ENCODE measurements at regions not wholly inside any gene's neighbourhood (a gene's known extent, or its start where the extent isn't known, plus 50 kb on each side); places are given as distances from the start of the nearest gene placed in this dataset.

- POLR2A ChIA-PET, result no interaction called here
- no peak for DNase-seq (ENCODE audit: low read depth)
- Histone ChIP-seq H3K36me3 (ENCODE audit: control insufficient read depth, insufficient read depth, low read length) (no peaks in the 10 kb centered on the region), H3K4me3 (ENCODE audit: low read depth, low read length) (no peak overlapping the region), H3K27me3 (ENCODE audit: control insufficient read depth, insufficient read depth, low read length) (no peaks in the 10 kb centered on the region)
- CTCF ChIA-PET, result no interaction called here
- TF ChIP-seq CTCF (IDR thresholded peaks at IDR 0.05; ENCODE audit: insufficient read depth, low read depth, low read length), result no peak
Measured at GRCh38 chr11:45518141-45518832, 147.1 kb downstream of the CHST1 start.

GRCh38 chr11:45517171-45517770 lies 148.2 kb downstream of the CHST1 start:
- POLR2A ChIA-PET, result no interaction called here
- Histone ChIP-seq H3K27me3 (ENCODE audit: control insufficient read depth, insufficient read depth, low read length) (no peaks in the 10 kb centered on the region), H3K4me3 (ENCODE audit: low read depth, low read length) (no peak overlapping the region), H3K36me3 (ENCODE audit: control insufficient read depth, insufficient read depth, low read length) (no peaks in the 10 kb centered on the region)
- CTCF ChIA-PET, result no interaction called here
- no peak for DNase-seq (ENCODE audit: low read depth)
- no peak for TF ChIP-seq CTCF (IDR thresholded peaks at IDR 0.05; ENCODE audit: insufficient read depth, low read depth, low read length)

GRCh38 chr11:45513821-45514340 lies 151.5 kb downstream of the CHST1 start:
- H3K36me3 ChIP-seq (ENCODE audit: control insufficient read depth, insufficient read depth, low read length), result no peaks in the 10 kb centered on the region
- no peak for DNase-seq (ENCODE audit: low read depth)
- POLR2A ChIA-PET, result no interaction called here
- H3K27me3 ChIP-seq (ENCODE audit: control insufficient read depth, insufficient read depth, low read length), result no peaks in the 10 kb centered on the region
- TF ChIP-seq CTCF (IDR thresholded peaks at IDR 0.05; ENCODE audit: insufficient read depth, low read depth, low read length), result no peak
- no peak overlapping the region for H3K4me3 ChIP-seq (ENCODE audit: low read depth, low read length)
- CTCF ChIA-PET, result no interaction called here

DNA sequence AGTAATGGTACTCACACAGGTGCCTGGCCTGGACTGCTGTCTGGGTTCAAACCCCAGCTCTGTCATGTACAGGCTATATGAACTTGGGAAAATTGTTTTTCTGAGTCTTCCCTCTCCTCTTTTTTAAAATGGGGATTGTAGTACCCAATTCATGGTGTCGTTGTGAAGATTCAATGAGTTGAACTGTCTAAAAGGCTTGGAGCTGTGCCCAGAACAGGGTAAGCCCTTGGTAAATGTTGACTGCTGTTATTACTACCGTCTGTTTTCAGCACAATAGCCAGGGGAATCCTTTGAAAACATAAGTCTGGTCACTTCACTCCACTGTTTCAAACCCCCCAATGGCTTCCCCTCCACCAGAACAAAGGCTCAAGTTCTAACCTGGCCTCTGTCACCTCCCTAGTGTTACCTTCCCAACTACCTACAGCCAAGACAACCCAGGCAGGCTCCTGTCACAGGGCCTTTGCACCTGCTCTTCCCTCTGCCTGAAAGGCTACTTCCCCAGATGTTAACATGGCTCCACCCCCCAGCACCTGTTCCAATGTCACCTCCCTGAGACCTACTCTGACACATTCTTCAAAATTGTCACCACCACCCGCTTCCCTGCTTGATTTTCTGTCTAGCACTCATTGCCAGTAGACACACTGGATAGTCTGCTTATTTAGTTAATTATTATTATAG lies 152.8 kb downstream of the CHST1 start:
- CTCF ChIA-PET, result no interaction called here
- no peak for TF ChIP-seq CTCF (IDR thresholded peaks at IDR 0.05; ENCODE audit: insufficient read depth, low read depth, low read length)

DNA sequence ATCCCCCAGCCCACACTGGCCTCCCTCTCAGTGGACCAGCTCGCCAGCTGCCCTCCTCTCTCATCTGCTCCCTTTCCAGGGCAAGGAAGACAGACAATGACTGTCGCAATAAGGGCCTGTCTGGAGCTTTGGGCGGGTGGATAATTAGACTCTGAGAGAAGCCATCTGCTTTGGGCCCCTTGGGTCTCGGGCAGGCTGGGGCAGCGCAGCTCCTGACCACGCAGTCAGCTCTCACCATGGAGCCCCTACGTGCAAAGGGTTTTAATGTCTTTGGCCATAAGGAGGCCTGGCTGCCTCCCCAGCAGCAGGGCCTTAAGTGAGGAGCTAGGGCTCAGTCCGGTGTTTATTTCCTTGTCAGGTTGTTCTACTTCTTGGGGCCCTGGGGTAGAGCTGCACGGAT lies 153.9 kb downstream of the CHST1 start:
- POLR2A ChIA-PET, result no interaction called here
- CTCF ChIA-PET, result interaction anchor here (0.7 kb wide), 1 partner anchor 601 kb away, joined by 3 read pairs; no protein-coding TSS in a partner anchor
- no peak for TF ChIP-seq CTCF (IDR thresholded peaks at IDR 0.05; ENCODE audit: insufficient read depth, low read depth, low read length)

More for the DNA sequence above, 152.8 kb downstream of the CHST1 start:
- no peak for DNase-seq (ENCODE audit: low read depth)
- H3K4me3 ChIP-seq (ENCODE audit: low read depth, low read length), result no peak overlapping the region
- no peaks in the 10 kb centered on the region for H3K27me3 ChIP-seq (ENCODE audit: control insufficient read depth, insufficient read depth, low read length)
- POLR2A ChIA-PET, result no interaction called here
- H3K36me3 ChIP-seq (ENCODE audit: control insufficient read depth, insufficient read depth, low read length), result no peaks in the 10 kb centered on the region

More for the DNA sequence above, 153.9 kb downstream of the CHST1 start:
- H3K27me3 ChIP-seq (ENCODE audit: control insufficient read depth, insufficient read depth, low read length), result no peaks in the 10 kb centered on the region
- no peak for DNase-seq (ENCODE audit: low read depth)
- no peak overlapping the region for H3K4me3 ChIP-seq (ENCODE audit: low read depth, low read length)
- no peaks in the 10 kb centered on the region for H3K36me3 ChIP-seq (ENCODE audit: control insufficient read depth, insufficient read depth, low read length)

Measured in BJ (cell line).